ENCODE measurements at regions not wholly inside any gene's neighbourhood (a gene's known extent, or its start where the extent isn't known, plus 50 kb on each side); places are given as distances from the start of the nearest gene placed in this dataset.

DNA sequence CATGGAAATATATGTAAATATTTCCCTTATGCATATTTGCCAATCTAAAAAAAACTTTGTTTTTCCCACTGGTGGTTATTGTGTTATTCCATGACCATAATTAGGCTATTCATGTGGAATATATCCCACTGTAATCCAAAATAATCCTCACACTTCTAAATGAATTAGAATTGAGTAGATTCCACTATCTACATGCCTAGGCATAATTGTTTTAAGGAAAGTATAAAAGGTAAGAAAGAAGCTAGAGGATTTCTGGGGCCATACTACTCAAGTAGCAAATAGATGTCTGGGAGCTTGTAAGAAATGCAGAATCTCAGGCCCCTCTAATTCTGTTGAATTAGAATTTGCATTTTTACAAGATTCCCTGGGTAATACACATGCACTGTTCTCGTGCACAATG lies 83.5 kb upstream of the RRP15 start:
- TF ChIP-seq, protein P1, sequence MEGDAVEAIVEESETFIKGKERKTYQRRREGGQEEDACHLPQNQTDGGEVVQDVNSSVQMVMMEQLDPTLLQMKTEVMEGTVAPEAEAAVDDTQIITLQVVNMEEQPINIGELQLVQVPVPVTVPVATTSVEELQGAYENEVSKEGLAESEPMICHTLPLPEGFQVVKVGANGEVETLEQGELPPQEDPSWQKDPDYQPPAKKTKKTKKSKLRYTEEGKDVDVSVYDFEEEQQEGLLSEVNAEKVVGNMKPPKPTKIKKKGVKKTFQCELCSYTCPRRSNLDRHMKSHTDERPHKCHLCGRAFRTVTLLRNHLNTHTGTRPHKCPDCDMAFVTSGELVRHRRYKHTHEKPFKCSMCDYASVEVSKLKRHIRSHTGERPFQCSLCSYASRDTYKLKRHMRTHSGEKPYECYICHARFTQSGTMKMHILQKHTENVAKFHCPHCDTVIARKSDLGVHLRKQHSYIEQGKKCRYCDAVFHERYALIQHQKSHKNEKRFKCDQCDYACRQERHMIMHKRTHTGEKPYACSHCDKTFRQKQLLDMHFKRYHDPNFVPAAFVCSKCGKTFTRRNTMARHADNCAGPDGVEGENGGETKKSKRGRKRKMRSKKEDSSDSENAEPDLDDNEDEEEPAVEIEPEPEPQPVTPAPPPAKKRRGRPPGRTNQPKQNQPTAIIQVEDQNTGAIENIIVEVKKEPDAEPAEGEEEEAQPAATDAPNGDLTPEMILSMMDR (conservative IDR thresholded peaks at IDR 0.05), result no peak
- H3K4me1 Mint-ChIP-seq (ENCODE audit: unreplicated experiment), result peaks cover 6% of the 10 kb centered on the region
- no peak for DNase-seq (ENCODE audit: extremely low spot score, unreplicated experiment)
- no peak overlapping the region for H3K4me3 Mint-ChIP-seq
- no peaks in the 10 kb centered on the region for H3K9me3 Mint-ChIP-seq
- H3K36me3 Mint-ChIP-seq, result no peaks in the 10 kb centered on the region
- H3K27ac Mint-ChIP-seq, result no peak overlapping the region
- H3K27me3 Mint-ChIP-seq, result peaks cover 41% of the 10 kb centered on the region

DNA sequence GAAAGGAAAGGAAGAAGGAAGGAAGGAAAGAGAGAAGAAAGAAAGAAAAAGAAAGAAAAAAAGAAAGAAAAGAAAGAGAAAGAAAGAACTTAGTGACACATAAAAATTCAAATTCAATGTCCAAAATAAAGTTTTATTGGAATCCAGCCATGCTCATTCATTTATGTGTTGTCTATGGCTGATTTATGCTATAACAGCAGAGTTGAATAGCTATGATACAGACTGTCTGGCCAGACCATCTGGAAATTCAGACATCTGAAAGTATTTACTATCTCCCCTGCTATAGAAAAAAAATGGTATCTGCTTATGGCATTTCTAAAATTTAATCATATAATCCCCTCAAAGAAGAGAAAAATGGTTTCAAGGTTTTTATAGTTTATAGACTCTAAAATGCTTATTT lies 79.4 kb upstream of the RRP15 start:
- Mint-ChIP-seq H3K9me3 (peaks cover 4% of the 10 kb centered on the region), H3K4me3 (no peak overlapping the region), H3K27me3 (peaks cover 26% of the 10 kb centered on the region), H3K27ac (no peak overlapping the region), H3K4me1 (ENCODE audit: unreplicated experiment) (peaks cover 2% of the 10 kb centered on the region), H3K36me3 (no peaks in the 10 kb centered on the region)
- TF ChIP-seq, protein P1 (conservative IDR thresholded peaks at IDR 0.05), result no peak
- DNase-seq (ENCODE audit: extremely low spot score, unreplicated experiment), result no peak

DNA sequence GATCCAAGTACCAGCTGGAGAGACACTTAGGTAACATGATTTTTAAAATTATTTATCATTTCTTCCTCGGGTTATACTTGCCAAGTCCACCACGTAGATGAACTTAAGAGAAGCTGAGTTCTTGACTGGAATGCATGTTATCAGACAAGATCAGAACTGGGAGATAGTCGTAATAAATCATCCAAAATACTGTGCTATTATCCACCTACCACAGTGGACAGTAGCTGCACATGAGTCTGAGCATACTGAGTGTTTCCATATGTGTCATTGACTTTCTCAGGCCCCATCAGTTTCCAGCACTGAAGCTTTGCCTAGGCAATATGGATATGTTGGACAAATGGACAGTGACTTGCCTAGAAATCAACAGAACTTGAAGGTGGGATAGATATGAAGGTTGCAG lies 77.9 kb upstream of the RRP15 start:
- Mint-ChIP-seq H3K27me3 (peaks cover 22% of the 10 kb centered on the region), H3K27ac (no peak overlapping the region), H3K4me1 (ENCODE audit: unreplicated experiment) (no peaks in the 10 kb centered on the region), H3K4me3 (no peak overlapping the region), H3K36me3 (no peaks in the 10 kb centered on the region), H3K9me3 (peaks cover 4% of the 10 kb centered on the region)
- no peak for DNase-seq (ENCODE audit: extremely low spot score, unreplicated experiment)
- TF ChIP-seq, protein P1 (conservative IDR thresholded peaks at IDR 0.05), result no peak

DNA sequence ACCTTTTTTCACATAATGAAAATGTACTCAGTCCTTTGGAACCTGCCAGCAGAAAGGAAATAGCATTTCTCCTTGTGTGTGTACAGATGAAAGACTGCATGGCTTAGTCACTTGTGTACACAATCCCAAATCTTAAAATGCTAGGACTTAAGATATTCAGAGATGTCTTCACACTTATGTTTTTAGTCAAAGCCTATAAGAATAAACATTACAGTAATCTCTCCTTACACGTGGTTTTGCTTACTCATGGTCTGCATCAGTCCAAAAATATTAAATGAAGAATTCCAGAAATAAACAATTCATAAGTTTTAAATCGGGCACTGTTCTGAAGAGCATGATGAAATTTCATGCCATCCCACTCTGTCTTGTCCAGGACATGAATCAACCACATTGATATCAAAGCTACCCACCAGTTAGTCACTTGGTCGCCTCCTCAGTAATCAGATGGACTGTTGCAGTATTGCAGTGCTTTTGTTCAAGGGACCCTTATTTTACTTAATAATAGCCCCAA lies 75.7 kb upstream of the RRP15 start:
- no peaks in the 10 kb centered on the region for H3K4me1 Mint-ChIP-seq (ENCODE audit: unreplicated experiment)
- TF ChIP-seq, protein P1 (conservative IDR thresholded peaks at IDR 0.05), result no peak
- H3K36me3 Mint-ChIP-seq, result no peaks in the 10 kb centered on the region
- peaks cover 14% of the 10 kb centered on the region for H3K27me3 Mint-ChIP-seq
- peaks cover 4% of the 10 kb centered on the region for H3K9me3 Mint-ChIP-seq
- H3K4me3 Mint-ChIP-seq, result no peak overlapping the region
- DNase-seq (ENCODE audit: extremely low spot score, unreplicated experiment), result no peak
- H3K27ac Mint-ChIP-seq, result no peak overlapping the region

DNA sequence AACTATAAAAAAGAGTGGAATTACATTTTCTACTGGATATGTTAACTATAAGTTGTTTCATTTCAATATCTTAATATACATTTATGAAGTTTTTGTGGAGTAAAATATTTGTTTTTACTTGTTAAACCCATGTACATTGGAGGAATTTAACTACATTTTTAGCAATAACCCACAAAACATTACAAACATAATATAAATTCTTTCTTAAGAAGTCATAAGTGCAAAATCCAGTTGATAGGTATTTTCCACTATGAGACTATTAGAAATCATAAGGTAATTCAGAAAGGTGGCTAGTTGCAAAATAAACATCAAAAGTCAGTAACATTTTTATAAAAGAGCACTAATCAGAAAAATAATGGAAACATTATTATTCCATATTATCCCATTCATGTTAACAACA lies 73.9 kb upstream of the RRP15 start:
- Mint-ChIP-seq H3K4me1 (ENCODE audit: unreplicated experiment) (no peaks in the 10 kb centered on the region), H3K27ac (no peak overlapping the region), H3K4me3 (no peak overlapping the region), H3K27me3 (peaks cover 24% of the 10 kb centered on the region), H3K36me3 (no peaks in the 10 kb centered on the region), H3K9me3 (peaks cover 9% of the 10 kb centered on the region)
- TF ChIP-seq, protein P1 (conservative IDR thresholded peaks at IDR 0.05), result no peak
- no peak for DNase-seq (ENCODE audit: extremely low spot score, unreplicated experiment)

DNA sequence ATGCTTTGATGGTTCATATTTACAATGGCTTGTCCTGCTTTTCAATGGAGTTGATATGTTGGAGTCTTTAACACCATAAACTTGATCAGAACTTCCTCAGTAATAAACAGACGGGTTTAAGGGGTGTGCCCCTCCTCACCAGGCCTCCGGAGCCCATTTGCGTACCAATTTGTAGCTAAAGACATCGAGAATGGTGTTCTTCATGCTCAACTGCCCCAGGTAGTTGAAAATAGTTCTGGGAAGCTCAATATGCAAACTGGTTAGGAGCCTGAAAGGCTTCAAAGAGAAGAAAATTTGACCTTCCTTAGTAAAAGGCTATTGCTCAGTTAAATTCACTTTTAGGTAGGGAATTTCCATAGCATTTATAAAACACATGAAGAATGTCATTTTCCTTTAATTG lies 68.1 kb upstream of the RRP15 start:
- DNase-seq (ENCODE audit: extremely low spot score, unreplicated experiment), result no peak
- H3K9me3 Mint-ChIP-seq, result peaks cover 5% of the 10 kb centered on the region
- TF ChIP-seq, protein P1 (conservative IDR thresholded peaks at IDR 0.05), result no peak
- H3K4me3 Mint-ChIP-seq, result no peak overlapping the region
- H3K36me3 Mint-ChIP-seq, result no peaks in the 10 kb centered on the region
- H3K4me1 Mint-ChIP-seq (ENCODE audit: unreplicated experiment), result no peaks in the 10 kb centered on the region
- peaks cover 37% of the 10 kb centered on the region for H3K27me3 Mint-ChIP-seq
- H3K27ac Mint-ChIP-seq, result no peak overlapping the region
